Left kidney (tissue), 1 donor: ENCODE measurements at regions not wholly inside any gene's neighbourhood (a gene's known extent, or its start where the extent isn't known, plus 50 kb on each side); places are given as distances from the start of the nearest gene placed in this dataset.
"Not testable (repeated sequence)": the region's sequence is repeated elsewhere in the genome, so short reads cannot be mapped to it uniquely, and the experiment has no call there.

Source experiments
- DNase-seq: peaks from one replicate; pipeline ENCODE4 v3.0.0-alpha.2; 2013

GRCh38 chr3:64437131-64437530 is 211.9 kb upstream of the PRICKLE2 start:
- DNase-seq: peak; percentile 17

DNA sequence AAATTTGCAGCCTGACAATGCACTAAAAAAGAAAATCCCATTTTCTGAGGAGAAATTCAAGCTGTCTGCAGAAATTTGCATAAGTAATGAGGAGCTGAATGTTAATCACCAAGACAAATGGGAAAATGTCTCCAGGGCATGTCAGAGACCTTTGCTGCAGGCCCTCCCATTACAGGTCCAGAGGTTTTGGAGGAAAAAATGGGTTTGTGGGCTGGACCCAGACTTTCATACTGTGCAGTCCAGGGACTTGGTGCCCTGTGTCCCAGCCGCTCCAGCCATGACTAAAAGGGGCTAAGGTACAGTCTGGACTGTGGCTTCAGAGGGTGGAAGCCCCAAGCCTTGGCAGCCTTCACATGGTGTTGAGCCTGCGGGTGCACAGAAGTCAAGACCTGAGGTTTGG is 209.8 kb upstream of the PRICKLE2 start:
- not testable (repeated sequence) for DNase-seq

DNA sequence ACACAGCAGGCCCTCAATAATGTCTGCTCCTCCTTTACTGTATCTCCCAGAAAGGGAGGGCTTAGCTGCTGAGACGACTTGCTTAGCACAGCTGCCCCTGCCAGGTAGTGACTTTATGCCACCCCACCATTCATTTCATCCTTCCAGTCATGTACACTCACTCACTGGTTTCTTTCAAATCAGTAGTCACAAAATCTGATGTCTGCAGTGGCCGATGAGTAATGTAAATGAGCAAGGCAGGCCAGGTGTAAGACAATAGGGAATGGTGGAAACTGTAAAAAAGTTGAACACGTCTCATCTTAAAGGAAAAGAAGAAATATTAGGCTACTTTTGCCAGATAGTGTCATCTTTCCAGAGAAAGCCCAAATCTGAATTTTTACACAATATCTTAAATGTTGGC is 207.6 kb upstream of the PRICKLE2 start:
- no peak for DNase-seq

- DNase-seq: no peak
Observed at GRCh38 chr3:64431526-64432091, 206.3 kb upstream of the PRICKLE2 start.

- DNase-seq: no peak
Observed at GRCh38 chr3:64427671-64428070, 202.4 kb upstream of the PRICKLE2 start.

- DNase-seq: no peak
Observed at GRCh38 chr3:64426551-64426950, 201.3 kb upstream of the PRICKLE2 start.

GRCh38 chr3:64422932-64423331 is 197.7 kb upstream of the PRICKLE2 start:
- DNase-seq: no peak

DNA sequence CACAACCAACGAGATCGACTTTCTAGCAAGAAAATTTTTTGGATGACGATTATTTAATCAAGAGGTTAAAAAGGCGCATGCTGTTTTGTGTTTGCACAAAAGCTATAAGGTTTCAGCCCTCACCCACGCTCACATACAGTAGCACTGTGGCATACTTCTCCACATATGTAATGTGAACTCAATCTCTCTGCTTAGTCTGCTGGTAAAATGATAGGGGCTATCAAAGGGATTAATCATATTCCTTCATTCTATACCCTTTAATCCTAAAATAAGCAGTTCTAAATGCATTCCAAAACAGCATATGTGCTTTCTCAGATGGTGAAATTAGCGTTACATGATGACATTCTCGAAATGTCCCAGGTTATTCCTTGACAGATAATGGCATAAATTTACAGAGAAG is 196.9 kb upstream of the PRICKLE2 start:
- DNase-seq: no peak

DNA sequence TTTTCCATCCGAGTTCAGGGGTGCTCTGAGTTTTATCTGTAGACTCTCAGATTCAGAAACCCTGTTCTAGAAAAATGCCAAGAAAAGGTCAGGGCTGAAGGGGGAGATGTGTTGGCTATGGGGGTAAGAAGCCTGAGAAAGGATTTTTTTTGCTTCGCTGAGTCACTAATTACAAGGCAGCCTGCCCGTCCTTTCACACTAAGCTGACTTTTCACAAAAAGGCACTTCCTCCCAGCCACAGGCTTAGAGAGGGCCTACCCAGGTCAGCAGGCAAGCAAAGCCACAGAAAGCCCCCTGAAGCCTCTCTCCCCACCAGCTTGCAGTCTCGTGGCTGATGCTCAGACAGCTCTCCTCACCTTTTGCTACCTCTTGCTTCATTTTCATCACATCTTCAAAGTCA is 192.6 kb upstream of the PRICKLE2 start:
- DNase-seq: no peak

DNA sequence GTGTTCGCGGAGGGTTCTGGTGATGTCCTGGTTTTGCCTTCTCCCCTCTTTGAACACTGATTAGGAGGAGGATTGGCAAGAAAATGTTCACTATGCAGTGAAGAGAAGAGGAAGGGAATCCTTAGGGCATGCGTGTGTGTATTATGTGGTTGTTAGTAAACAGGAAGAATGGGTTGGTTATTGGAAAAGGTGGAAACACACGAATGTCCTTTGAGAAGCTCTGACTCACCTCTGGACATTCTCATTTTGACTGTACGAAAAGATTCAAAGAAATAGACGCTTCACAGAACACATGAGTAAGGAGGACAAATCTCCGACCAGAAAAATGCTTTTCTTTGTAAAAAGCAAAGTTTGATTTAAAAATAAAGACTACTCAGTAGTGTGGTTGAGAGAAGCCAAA is 188.8 kb upstream of the PRICKLE2 start:
- DNase-seq: no peak

GRCh38 chr3:64411101-64411500 is 185.8 kb upstream of the PRICKLE2 start:
- DNase-seq: no peak

DNA sequence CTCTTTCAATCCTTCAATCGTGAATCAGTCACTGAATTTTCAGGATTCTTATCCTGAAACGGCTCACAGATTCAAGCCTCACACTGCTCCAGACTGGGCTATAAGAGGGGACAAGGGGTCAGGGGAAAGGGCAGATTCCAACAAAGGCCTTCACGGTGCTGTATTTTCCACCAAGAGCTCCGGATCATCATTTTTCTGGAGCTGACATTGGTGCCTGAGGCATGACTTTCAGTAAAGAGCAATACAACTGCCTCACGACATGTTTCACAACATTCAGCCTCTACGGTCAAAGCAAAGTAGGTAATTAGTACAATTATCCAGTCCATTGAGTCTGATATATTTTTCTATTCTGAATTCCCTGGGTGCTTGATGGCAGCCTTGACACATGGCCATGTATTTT is 185.0 kb upstream of the PRICKLE2 start:
- DNase-seq: no peak

- DNase-seq: no peak
Observed at GRCh38 chr3:64408770-64409169, 183.5 kb upstream of the PRICKLE2 start.

DNA sequence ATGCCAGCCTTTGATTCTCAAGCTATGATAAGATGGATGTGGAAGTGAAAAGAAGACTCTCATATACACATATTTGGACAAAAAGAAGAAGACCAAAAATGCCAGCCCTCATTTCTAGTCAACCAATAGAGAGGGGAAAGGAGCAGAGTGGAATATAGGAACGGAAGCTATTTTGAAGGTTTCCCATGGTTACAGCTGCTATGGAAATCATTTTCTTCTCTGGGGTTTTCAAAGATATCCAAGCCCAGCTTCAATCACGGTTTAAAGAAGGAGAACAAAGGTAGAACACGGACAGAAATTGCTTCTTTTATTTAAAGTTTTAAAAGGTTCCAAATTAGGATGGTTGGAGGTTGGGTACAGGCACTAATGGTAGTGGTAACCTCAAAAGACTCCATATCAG is 181.0 kb upstream of the PRICKLE2 start:
- no peak for DNase-seq

DNA sequence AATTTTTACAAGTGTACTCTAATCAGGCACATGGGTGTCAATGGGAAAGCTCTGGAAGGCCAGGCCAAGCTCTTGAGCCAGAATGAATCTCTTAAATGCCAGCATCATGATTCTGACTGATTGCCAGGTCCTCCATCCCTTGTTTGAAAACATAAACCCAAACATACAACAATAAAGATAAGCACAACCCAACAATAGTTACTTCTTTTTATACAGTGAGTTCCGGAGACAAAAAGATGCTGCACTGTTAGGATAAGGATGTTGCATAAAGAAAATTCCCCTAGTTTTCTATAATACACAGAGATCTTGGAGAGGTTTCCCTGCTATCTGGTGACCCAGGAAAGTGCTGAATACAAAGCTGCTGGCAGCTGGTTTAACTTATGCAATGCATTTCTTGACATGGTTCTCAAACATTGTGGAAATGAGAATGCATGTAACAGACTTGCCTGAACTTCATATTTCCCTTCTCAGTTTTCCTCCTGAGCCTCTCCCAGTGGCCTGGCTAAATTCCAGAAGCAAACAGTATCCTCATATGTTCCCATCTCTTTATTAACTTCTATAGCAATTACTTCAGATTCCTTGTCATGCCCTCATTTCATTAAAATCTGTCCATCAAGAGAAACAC is 180.1 kb upstream of the PRICKLE2 start:
- no peak for DNase-seq

DNA sequence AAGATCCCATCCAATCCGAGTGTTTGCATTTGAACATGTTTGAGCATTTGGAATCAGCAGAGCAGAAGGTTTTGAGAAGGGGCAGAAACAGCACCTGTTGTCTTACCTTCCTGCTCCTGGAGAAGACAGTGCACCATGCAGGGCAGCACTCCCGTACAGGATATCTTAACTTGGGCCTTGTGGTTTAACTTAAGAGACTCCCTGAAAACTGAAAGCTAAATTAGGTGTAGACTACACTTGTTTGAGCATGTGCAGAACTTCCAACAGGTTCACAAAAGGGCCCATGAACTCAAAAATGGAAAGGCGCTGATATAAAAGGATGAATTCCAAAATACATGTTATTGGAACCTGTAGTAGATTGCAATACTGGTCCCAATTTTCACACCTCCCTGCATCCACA is 175.4 kb upstream of the PRICKLE2 start:
- DNase-seq: no peak

DNA sequence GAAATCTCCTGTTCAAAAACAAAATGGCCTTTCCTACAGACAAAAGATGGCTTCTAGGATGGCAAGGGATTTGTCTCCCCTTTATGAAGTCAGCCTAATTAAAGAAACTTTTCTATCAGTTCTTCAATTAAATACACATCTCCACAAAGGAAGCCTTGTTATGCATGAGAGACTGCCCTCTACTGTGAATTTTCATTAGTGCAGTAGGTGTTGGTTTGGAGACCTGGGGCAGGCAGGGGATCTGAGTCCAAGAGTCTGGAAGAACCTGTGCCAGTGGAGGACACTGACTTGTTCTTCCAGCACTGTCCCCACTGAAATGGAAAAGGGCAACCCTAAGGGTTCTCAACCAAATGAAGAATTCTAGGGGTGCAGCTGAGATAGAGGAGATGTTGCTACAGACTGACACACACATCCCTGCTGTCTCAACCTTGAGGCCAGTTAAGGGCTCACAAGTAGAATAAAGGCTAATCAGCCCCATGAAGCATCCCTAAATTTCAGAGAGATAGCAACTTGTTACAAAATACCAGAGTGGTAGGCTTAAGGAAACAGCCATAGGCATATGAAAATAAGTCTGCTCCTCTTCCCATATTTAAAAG is 174.0 kb upstream of the PRICKLE2 start:
- peak; percentile 75 for DNase-seq

- no peak for DNase-seq
Observed at GRCh38 chr3:64398476-64398875, 173.2 kb upstream of the PRICKLE2 start.

GRCh38 chr3:64398006-64398405 is 172.7 kb upstream of the PRICKLE2 start:
- no peak for DNase-seq

GRCh38 chr3:64397573-64397972 is 172.3 kb upstream of the PRICKLE2 start:
- no peak for DNase-seq

- no peak for DNase-seq
Observed at GRCh38 chr3:64395490-64395889, 170.2 kb upstream of the PRICKLE2 start.

DNA sequence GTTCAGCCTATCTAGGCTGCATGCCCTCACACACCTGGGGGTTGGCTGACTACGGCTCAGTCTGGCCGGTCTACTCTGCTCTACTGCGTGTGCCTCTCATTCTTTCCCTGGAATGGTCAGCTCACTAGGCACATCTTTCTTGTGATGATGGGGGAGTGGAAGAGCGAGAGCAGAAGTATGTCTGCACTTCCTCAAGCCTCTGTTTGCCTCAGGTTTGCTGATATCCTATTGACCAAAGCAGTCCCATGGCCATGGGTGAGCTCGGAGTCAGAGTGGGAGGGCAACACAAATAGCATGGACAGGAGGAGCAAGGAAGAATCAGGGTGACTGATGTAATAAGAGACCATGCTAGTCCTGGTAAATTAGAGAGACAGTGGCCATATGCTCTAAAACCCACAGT is 167.9 kb upstream of the PRICKLE2 start:
- no peak for DNase-seq

GRCh38 chr3:64392001-64392400 is 166.7 kb upstream of the PRICKLE2 start:
- DNase-seq: no peak

DNA sequence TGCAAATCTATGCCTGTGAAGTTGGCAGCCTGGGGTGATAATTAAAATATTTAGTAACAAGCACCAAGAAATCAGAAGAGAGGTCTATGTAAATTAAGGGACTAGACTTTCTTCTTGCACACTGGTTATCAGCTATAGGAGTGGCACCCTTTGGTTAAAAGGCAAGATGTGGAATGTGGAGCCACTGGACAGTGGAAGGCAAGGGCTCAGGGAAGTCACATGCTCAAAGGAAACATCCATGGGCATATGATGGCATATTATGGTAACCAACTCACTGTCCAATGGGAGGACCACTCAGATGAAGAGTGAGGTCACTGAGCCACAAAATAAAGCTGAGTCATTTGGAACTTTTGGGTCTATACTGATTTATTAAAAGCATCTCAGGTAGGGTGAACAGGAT is 165.6 kb upstream of the PRICKLE2 start:
- DNase-seq: no peak
